ENCODE measurements at regions not wholly inside any gene's neighbourhood (a gene's known extent, or its start where the extent isn't known, plus 50 kb on each side); places are given as distances from the start of the nearest gene placed in this dataset.
"Not testable (repeated sequence)": the region's sequence is repeated elsewhere in the genome, so short reads cannot be mapped to it uniquely, and the experiment has no call there.

GRCh38 chr9:72445306-72445995 lies 76.0 kb upstream of the TMC1 start:
- H3K4me3 Mint-ChIP-seq: no peak overlapping the region
- intact Hi-C loops (cut with micrococcal nuclease): loop anchor here (2.0 kb wide), 2 partner anchors 15 to 147 kb away; no protein-coding TSS in a partner anchor
- no peaks in the 10 kb centered on the region for H3K36me3 Mint-ChIP-seq (ENCODE audit: low read depth)
- H3K9me3 Mint-ChIP-seq: peaks cover under 1% of the 10 kb centered on the region
- peaks cover 5% of the 10 kb centered on the region for H3K27me3 Mint-ChIP-seq
- no peak for DNase-seq
- no peak overlapping the region for H3K27ac Mint-ChIP-seq
- H3K4me1 Mint-ChIP-seq: peaks cover 32% of the 10 kb centered on the region

GRCh38 chr9:72444435-72444834 lies 77.0 kb upstream of the TMC1 start:
- H3K4me3 Mint-ChIP-seq: no peak overlapping the region
- H3K4me1 Mint-ChIP-seq: peaks cover 34% of the 10 kb centered on the region
- peaks cover 5% of the 10 kb centered on the region for H3K27me3 Mint-ChIP-seq
- peak overlapping the region; percentile 9 for H3K27ac Mint-ChIP-seq
- DNase-seq: no peak
- peaks cover 4% of the 10 kb centered on the region for H3K9me3 Mint-ChIP-seq
- intact Hi-C loops (cut with micrococcal nuclease): loop anchor here (1.0 to 5.0 kb wide), 5 partner anchors 16 to 148 kb away; no protein-coding TSS in a partner anchor
- H3K36me3 Mint-ChIP-seq (ENCODE audit: low read depth): no peaks in the 10 kb centered on the region

- DNase-seq: peak; percentile 66
- H3K4me3 Mint-ChIP-seq: peak overlapping the region; percentile 33
- no peaks in the 10 kb centered on the region for H3K36me3 Mint-ChIP-seq (ENCODE audit: low read depth)
- peak overlapping the region; percentile 81 for H3K27ac Mint-ChIP-seq
- peaks cover 3% of the 10 kb centered on the region for H3K27me3 Mint-ChIP-seq
- intact Hi-C loops (cut with micrococcal nuclease): loop anchor here (1.0 to 5.0 kb wide), 10 partner anchors 17 to 149 kb away; partner anchors contain the start of gene ZFAND5
- peaks cover 32% of the 10 kb centered on the region for H3K4me1 Mint-ChIP-seq
- H3K9me3 Mint-ChIP-seq: peaks cover 4% of the 10 kb centered on the region
Measured at GRCh38 chr9:72443855-72444254, 77.6 kb upstream of the TMC1 start.

GRCh38 chr9:72441848-72442607 lies 77.0 kb upstream of the ZFAND5 start:
- Mint-ChIP-seq H3K27me3 (peaks cover 2% of the 10 kb centered on the region), H3K4me1 (peaks cover 31% of the 10 kb centered on the region), H3K4me3 (no peak overlapping the region), H3K27ac (peak overlapping the region; percentile 0), H3K36me3 (ENCODE audit: low read depth) (no peaks in the 10 kb centered on the region), H3K9me3 (peaks cover 4% of the 10 kb centered on the region)
- no peak for DNase-seq
- intact Hi-C loops (cut with micrococcal nuclease): loop anchor here (2.0 to 5.0 kb wide), 2 partner anchors 53 to 95 kb away; no protein-coding TSS in a partner anchor

- Mint-ChIP-seq H3K27ac (no peak overlapping the region), H3K4me3 (no peak overlapping the region)
Measured at GRCh38 chr9:72440992-72441847, 76.2 kb upstream of the ZFAND5 start.

GRCh38 chr9:72440378-72440777 lies 75.4 kb upstream of the ZFAND5 start:
- Mint-ChIP-seq H3K4me1 (peaks cover 28% of the 10 kb centered on the region), H3K36me3 (ENCODE audit: low read depth) (no peaks in the 10 kb centered on the region), H3K27me3 (peaks cover 2% of the 10 kb centered on the region), H3K9me3 (peaks cover 4% of the 10 kb centered on the region), H3K4me3 (no peak overlapping the region), H3K27ac (no peak overlapping the region)
- intact Hi-C loops (cut with micrococcal nuclease): loop anchor here (5.0 kb wide), 1 partner anchor 93 kb away; no protein-coding TSS in a partner anchor
- DNase-seq: peak; percentile 34

More at GRCh38 chr9:72440992-72441847, 76.2 kb upstream of the ZFAND5 start:
- Mint-ChIP-seq H3K9me3 (peaks cover 4% of the 10 kb centered on the region), H3K27me3 (peaks cover 2% of the 10 kb centered on the region), H3K4me1 (peaks cover 31% of the 10 kb centered on the region), H3K36me3 (ENCODE audit: low read depth) (no peaks in the 10 kb centered on the region)
- intact Hi-C loops (cut with micrococcal nuclease): loop anchor here (5.0 kb wide), 1 partner anchor 94 kb away; no protein-coding TSS in a partner anchor
- no peak for DNase-seq

GRCh38 chr9:72433616-72434267 lies 68.7 kb upstream of the ZFAND5 start:
- peak; percentile 28 for DNase-seq
- H3K9me3 Mint-ChIP-seq; H3K27ac Mint-ChIP-seq; H3K4me3 Mint-ChIP-seq; H3K36me3 Mint-ChIP-seq (ENCODE audit: low read depth); intact Hi-C loops (cut with micrococcal nuclease); H3K27me3 Mint-ChIP-seq; H3K4me1 Mint-ChIP-seq: not testable (repeated sequence)

- Mint-ChIP-seq H3K27me3 (peaks cover 10% of the 10 kb centered on the region), H3K27ac (no peak overlapping the region), H3K4me1 (peaks cover 3% of the 10 kb centered on the region), H3K9me3 (no peaks in the 10 kb centered on the region), H3K36me3 (ENCODE audit: low read depth) (no peaks in the 10 kb centered on the region), H3K4me3 (no peak overlapping the region)
- intact Hi-C loops (cut with micrococcal nuclease): no loop called here
- no peak for DNase-seq
Measured at GRCh38 chr9:72431036-72431435, 66.0 kb upstream of the ZFAND5 start.

GRCh38 chr9:72428329-72428728 lies 63.3 kb upstream of the ZFAND5 start:
- intact Hi-C loops (cut with micrococcal nuclease): no loop called here
- H3K36me3 Mint-ChIP-seq (ENCODE audit: low read depth): no peaks in the 10 kb centered on the region
- H3K9me3 Mint-ChIP-seq: no peaks in the 10 kb centered on the region
- H3K4me1 Mint-ChIP-seq: peaks cover 3% of the 10 kb centered on the region
- peaks cover 10% of the 10 kb centered on the region for H3K27me3 Mint-ChIP-seq
- no peak overlapping the region for H3K27ac Mint-ChIP-seq
- no peak overlapping the region for H3K4me3 Mint-ChIP-seq
- no peak for DNase-seq

GRCh38 chr9:72427801-72428200 lies 62.8 kb upstream of the ZFAND5 start:
- H3K36me3 Mint-ChIP-seq (ENCODE audit: low read depth): no peaks in the 10 kb centered on the region
- intact Hi-C loops (cut with micrococcal nuclease): no loop called here
- no peak overlapping the region for H3K27ac Mint-ChIP-seq
- no peaks in the 10 kb centered on the region for H3K9me3 Mint-ChIP-seq
- peaks cover 10% of the 10 kb centered on the region for H3K27me3 Mint-ChIP-seq
- H3K4me3 Mint-ChIP-seq: no peak overlapping the region
- no peak for DNase-seq
- H3K4me1 Mint-ChIP-seq: peaks cover 3% of the 10 kb centered on the region

GRCh38 chr9:72424131-72424530 lies 59.1 kb upstream of the ZFAND5 start:
- no peak overlapping the region for H3K4me3 Mint-ChIP-seq
- H3K36me3 Mint-ChIP-seq (ENCODE audit: low read depth): no peaks in the 10 kb centered on the region
- DNase-seq: no peak
- no peak overlapping the region for H3K27ac Mint-ChIP-seq
- peaks cover 3% of the 10 kb centered on the region for H3K4me1 Mint-ChIP-seq
- intact Hi-C loops (cut with micrococcal nuclease): no loop called here
- H3K9me3 Mint-ChIP-seq: no peaks in the 10 kb centered on the region
- peaks cover 9% of the 10 kb centered on the region for H3K27me3 Mint-ChIP-seq

GRCh38 chr9:72422214-72422613 lies 57.2 kb upstream of the ZFAND5 start:
- Mint-ChIP-seq H3K27me3 (peaks cover 5% of the 10 kb centered on the region), H3K4me3 (no peak overlapping the region), H3K27ac (no peak overlapping the region), H3K9me3 (no peaks in the 10 kb centered on the region), H3K4me1 (peaks cover 3% of the 10 kb centered on the region), H3K36me3 (ENCODE audit: low read depth) (no peaks in the 10 kb centered on the region)
- intact Hi-C loops (cut with micrococcal nuclease): no loop called here
- DNase-seq: no peak

- DNase-seq: no peak
- Mint-ChIP-seq H3K4me3 (no peak overlapping the region), H3K36me3 (ENCODE audit: low read depth) (no peaks in the 10 kb centered on the region), H3K27me3 (no peaks in the 10 kb centered on the region), H3K9me3 (no peaks in the 10 kb centered on the region), H3K4me1 (no peaks in the 10 kb centered on the region), H3K27ac (no peak overlapping the region)
- intact Hi-C loops (cut with micrococcal nuclease): no loop called here
Measured at GRCh38 chr9:72420783-72421182, 55.8 kb upstream of the ZFAND5 start.
